IPS DF 4.7 (cell line): ENCODE measurements at regions not wholly inside any gene's neighbourhood (a gene's known extent, or its start where the extent isn't known, plus 50 kb on each side); places are given as distances from the start of the nearest gene placed in this dataset.

Experiments used
- DNase-seq: peaks from one replicate; pipeline ENCODE4 v3.0.0-alpha.2; 2013; ENCODE audit warnings: low spot score; ENCODE audit errors: extremely low read depth

- DNase-seq = no peak
These were observed 243.8 kb upstream of the LRATD1 start for GRCh38 chr2:14388724-14389123.

DNA sequence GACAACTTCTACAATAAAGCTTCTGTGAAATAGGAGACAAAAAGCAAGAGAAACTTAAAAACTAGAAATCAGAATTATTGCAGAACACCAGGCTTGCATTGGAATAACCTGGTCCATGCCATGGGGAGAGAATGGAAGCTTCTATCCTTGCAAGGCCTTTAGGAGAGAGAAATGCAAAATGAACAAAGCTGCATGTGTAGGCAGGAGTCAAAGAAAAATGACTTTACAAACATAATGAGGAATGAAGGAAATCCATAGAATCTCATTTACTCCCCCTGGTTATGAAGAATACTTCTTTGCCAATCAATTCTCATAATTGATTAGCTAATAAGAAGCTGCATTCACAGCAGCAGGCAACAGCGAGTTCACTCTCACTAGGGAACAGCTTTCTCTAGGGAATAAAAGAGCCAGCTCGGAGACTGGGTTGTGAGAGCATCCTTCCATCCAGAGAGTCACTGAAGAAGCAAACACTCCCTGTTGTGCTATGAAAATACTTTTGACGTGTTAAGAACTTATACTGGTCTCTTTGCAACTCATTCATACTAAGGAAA lies 235.9 kb upstream of the LRATD1 start:
- no peak for DNase-seq

DNA sequence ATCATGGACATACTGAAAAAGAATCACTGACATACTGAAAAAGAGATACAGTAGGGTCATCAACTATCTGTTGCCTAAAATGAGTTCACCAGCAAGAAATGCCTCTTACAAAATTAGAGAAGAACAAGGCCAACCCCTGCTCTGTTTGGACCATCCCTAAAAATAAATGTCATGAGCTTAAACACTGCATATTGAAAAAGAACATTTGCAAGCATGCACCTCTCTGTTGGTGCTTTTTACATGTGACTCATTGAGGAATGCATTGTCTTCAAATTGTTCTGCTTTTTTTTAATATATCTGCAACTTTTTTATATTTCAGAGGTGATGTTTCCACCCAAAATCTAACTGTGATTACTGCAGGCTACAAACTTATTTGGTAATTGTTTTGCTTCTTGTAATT lies 233.9 kb upstream of the LRATD1 start:
- DNase-seq = no peak

DNA sequence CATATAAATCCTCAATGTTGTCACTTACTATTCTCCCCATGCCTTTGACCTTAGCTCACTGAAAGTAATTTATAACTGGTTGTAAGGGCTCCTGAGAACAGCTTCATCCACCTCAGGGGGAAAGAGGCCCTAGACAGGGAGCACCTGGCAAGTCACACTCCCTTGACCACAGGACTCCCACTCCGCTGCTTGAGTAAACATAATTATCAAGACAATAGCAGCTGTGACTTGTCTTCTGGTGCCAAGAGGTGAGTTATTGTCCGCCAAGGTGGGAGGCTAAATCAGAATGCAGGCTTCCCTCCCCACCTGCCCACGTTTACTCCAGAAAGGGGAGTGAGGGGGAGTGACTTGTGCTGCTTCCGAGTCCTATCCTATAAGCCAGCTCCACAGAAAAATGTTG lies 230.6 kb upstream of the LRATD1 start:
- DNase-seq = peak; percentile 33

- no peak for DNase-seq
These were observed 223.8 kb upstream of the LRATD1 start for GRCh38 chr2:14408695-14409094.

- no peak for DNase-seq
These were observed 215.0 kb upstream of the LRATD1 start for GRCh38 chr2:14417551-14417950.

DNA sequence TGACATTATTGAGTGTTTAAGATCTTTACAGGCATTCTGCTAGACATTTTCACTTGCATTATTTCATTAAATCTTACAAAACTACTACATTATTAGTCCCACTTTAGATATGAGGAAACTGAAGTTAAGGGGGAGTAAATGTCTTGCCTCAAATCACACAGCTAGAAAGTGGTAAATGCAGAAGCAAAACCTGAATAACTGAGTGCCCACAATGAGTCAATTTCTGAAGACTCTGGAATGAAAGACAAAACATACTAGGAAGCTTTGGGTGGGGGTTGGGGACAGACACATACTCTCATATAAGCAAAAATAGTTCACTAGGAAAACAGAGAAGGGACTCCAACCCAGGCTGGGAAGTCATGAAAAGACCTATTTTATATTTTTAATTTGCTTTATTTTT lies 214.4 kb upstream of the LRATD1 start:
- DNase-seq = no peak

GRCh38 chr2:14420851-14421250 lies 211.7 kb upstream of the LRATD1 start:
- no peak for DNase-seq

- no peak for DNase-seq
These were observed 210.1 kb upstream of the LRATD1 start for GRCh38 chr2:14422426-14422825.

- DNase-seq = no peak
These were observed 209.2 kb upstream of the LRATD1 start for GRCh38 chr2:14423145-14423906.

DNA sequence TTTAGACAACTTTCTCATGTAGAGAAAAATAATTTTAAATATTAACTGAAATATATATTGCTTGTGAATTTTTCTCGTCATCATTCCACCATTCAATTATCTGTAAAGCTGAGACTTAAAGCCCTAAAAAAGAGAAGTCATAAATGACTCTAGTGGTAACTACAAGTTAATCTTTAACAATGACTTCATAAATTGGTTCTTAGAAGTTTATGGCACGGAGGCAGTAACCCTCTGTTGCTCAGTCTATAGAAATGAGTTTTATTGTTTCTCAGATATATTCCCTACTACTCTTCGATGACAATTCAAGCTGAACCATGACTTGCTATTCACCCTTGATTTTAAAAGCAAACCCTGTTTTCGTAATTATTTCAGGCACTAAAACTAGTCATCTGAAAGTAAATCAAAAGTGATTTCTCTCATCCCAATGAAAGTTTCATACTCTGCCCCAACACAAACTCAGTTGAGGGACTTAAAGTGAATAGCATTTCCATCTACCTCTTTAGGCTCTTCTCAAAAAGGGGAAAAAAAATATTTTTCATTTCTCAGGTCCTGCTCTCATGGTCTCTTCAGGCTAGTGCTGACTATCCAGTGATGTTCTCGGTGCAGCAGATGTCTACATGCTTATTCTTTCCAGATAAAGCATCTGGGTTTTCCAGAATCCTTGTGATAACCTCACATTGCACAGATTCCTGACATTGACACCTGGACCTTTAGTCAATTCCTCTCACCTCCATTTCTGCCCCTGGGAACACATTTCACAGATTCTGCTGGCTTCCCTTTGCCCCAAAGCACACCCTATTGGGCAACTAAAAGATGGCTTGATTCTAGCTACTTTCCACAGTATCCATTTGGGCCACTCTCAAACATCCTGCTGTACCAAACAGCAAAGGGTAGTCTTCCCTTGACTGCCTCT lies 207.8 kb upstream of the LRATD1 start:
- no peak for DNase-seq

GRCh38 chr2:14425869-14426268 lies 206.6 kb upstream of the LRATD1 start:
- no peak for DNase-seq

GRCh38 chr2:14428056-14428455 lies 204.5 kb upstream of the LRATD1 start:
- DNase-seq = no peak

- DNase-seq = no peak
These were observed 198.5 kb upstream of the LRATD1 start for GRCh38 chr2:14433946-14434495.

GRCh38 chr2:14445670-14446069 lies 186.8 kb upstream of the LRATD1 start:
- no peak for DNase-seq

GRCh38 chr2:14448340-14448739 lies 184.2 kb upstream of the LRATD1 start:
- no peak for DNase-seq

DNA sequence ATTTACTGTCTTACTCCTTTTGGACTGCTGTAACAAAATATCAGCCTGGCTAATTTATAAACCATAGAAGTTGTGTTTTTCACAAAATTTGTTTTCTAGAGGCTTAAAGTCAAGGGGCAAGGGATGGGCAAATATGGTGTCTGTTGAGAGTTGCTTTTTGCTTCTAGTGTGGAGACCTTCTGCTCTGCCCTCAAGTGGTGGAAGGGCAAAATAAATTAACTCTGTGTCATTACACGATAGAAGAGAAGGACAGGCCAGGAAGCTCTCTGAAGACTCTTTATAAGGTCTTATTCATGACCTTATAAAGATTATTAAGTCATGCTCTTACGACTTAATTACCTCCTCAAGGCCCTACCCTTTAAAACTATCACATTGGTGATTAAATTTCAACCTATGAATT lies 181.2 kb upstream of the LRATD1 start:
- DNase-seq = no peak

DNA sequence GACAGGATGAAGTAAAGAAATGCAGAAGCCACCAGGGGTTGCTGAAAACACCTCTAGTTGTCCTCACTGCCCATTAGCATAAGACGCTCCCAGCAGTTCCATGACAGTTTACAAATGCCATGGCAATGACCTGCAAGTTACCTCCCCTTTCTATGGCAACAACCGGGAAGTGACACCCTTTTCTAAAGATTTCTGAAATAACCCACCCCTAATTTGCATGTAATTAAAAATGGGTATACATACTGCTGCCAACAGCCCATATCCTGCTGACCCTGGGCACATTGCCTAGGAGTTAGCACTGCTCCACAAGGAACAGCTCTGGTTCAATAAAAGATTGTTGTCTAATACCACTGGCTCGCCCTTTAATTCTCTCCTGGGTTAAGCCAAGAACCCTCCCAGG lies 178.3 kb upstream of the LRATD1 start:
- no peak for DNase-seq

- DNase-seq = no peak
These were observed 172.7 kb upstream of the LRATD1 start for GRCh38 chr2:14459786-14460325.

GRCh38 chr2:14475994-14476393 lies 156.5 kb upstream of the LRATD1 start:
- no peak for DNase-seq

GRCh38 chr2:14479486-14479885 lies 153.0 kb upstream of the LRATD1 start:
- no peak for DNase-seq

DNA sequence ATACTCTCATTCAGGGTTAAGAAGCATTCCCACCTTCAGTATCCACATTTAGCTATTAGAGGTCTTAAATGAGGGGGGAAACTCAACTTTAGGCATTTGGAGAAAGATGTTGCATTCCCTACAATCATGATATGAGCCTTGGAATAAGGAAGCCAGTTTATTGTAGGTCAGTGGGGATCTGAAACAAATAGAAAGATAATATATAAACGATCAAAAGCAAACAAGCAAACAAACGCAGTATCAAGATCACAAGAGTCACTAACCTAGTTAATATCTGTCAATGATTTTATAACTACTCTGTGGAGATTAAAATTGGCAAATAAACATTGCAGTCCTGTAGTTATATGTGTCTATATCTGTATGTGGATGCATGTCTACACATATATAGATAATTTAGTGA lies 152.4 kb upstream of the LRATD1 start:
- DNase-seq = no peak
